OCI-M2 (cell line): ENCODE measurements at regions not wholly inside any gene's neighbourhood (a gene's known extent, or its start where the extent isn't known, plus 50 kb on each side); places are given as distances from the start of the nearest gene placed in this dataset.

Experiments
- DNase-seq: peaks from one replicate; lab custom pipeline; 2025; ENCODE audit not compliant: unreplicated experiment; lab: John Stamatoyannopoulos, UW

DNA sequence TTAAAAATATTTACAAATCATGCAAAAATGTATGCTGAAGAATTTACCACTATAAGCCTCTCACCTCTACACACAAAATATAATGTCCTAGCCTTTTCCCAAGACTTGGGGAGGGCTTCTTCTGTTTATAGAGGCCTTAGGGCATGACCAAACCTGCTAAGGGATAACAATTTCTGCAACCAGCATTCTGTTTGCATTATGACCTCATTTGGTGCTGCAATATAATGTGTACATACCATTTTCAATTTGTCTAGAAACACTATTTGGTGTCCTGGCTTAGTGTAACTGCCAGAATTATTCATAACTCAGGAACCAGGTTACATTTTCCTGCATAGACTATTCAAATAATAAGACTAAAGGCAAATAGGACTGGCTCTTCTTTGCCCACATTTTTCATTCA, 446.6 kb upstream of the SORCS1 start:
- no peak for DNase-seq

DNA sequence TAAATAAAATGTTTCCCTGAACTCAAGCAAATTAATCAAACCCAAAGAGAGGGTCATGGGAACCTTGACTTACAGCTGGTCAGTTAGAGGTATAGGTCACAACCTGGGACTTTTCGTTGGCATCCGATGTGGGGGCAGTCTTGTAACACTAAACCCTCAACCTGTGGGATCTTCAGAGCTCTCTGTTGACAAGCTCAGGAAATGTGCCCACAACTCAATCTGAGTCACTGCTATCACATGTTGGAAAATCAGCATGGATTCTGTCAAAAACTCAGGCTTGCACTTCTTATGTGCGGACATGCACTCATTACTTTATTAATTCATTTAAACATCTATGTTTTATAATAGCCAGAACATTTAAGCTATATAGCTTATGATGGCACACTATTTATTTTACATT, 424.6 kb upstream of the SORCS1 start:
- no peak for DNase-seq

DNA sequence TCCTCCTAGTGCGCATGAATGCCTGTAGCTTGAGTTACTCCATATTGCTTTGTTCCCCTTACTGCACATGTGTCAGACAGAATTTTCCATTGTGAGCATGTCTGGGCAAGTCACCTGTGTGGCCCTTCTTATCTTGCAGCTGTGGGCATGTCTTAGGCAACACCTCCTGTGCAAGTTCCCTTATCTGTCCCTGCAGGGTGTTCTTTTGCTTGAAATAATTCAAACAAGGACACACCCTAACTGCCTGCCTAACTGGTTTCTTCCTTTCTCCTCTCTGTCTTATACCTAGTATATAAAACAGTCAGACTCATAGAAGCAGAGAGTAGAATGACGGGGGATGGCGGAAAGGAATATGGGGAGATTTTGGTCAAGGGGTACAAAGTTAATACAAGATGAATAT, 421.1 kb upstream of the SORCS1 start:
- no peak for DNase-seq

DNA sequence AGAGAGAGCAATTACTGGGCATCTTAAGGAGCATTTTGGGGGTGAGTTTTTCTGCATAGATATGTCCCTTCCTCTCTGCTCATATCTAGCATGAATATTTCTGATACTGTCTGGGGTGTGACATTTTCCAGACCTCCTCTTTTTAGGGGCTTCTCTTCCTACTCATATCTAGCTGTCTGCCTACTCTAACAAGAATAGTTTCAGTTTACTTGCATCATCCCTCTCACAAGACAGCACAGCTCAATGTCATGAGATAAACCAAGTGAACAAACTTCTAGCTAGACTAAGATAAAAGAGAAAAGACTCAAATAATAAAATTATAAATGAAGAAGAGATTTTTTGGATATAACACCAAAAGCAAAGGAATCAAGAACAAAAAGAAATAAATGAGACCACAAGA, 419.5 kb upstream of the SORCS1 start:
- DNase-seq: no peak

DNA sequence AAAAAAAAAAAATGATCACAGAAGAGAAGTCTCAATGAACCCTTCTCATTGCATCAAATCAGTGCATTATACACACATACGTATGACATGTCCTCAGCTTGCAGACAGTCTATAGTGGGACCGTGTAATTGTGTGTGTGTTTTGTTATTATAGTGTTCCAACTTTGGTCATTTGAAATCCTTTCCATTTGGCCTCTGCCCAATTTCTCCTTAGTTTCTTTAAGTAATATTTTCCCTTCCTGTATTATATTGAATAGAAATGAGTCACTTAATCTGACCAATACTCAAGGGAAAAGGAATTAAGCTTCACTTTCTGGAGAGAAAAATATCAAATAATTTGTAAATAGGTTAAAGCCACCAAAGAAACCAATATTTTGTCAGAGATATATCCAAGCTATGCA, 415.5 kb upstream of the SORCS1 start:
- no peak for DNase-seq

DNA sequence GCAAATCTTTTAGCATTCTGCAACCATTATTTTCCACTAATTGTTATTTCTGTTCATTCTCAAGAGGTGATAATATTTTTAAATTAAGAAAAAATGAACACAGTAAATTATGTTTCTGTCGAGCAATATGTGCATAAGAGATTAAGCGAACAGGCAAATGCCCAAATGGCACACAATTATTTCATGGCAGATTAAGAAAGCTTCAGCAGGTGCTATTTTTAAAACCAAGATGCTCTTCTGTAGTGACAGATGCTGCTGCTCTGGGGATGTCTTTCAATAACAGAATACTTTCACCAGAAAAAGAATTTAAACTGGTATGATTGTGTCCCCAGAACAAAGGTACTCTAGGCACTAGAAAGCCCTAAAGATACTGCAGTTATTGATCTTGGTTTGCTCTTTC, 412.7 kb upstream of the SORCS1 start:
- no peak for DNase-seq

DNA sequence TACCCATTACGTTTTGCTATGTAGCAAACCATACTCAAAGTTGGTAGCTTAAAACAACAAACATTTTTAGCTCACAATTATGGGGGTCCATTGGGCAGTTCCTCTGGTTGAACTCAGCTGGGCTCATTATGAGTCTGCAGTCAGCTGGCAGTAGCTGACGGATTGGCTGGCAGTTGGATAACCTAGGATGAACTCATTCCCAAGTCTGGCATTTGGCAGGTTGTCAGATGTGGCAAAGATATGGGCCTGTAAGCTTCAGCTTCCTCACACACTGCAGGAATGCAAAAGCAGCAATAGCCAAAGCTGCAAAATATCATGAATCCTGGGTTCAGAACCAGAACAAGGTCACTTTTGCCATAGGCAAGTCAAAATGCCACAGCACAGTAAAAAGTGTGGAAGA, 412.2 kb upstream of the SORCS1 start:
- DNase-seq: no peak

GRCh38 chr10:107565014-107565413, 400.5 kb upstream of the SORCS1 start:
- DNase-seq: no peak

GRCh38 chr10:107561136-107561650, 396.7 kb upstream of the SORCS1 start:
- no peak for DNase-seq

- no peak for DNase-seq
Measured at GRCh38 chr10:107557916-107558315, 393.4 kb upstream of the SORCS1 start.

GRCh38 chr10:107554333-107554732, 389.8 kb upstream of the SORCS1 start:
- DNase-seq: no peak

DNA sequence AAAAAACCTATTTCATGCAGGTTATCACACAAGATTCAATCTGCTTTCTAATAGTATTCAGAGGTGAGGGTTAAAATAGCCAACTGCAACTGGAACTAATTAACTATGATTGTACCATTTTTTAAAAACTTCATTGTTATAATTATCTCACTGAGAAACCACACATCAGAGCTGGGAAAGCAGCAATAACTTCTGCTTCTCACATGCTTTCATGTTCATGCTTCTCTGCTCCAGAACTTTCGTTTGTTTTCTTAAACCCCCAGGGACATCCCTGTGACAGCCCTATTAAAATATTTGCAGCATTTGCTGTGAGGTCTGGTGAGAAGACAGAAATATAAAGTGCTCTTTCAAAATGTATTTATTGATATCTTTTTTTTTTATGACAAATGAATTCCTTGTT, 389.0 kb upstream of the SORCS1 start:
- DNase-seq: no peak

DNA sequence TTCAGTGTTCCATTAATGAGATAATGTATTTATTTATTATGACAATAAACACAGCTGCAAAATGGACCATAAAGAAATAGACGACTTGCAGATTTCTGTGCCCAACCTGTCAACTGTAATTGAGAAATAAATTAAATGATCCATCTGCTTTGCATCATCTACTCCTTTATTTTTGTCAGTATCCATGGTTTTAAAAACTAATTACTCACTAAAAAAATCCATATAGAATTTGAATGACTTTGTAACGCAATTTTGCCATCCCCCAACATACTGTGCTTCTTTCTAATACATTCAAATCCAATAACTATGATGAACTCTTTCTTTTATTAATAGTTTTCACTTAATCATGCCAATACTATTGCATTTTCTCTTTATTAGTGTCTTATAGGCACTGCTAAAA, 388.5 kb upstream of the SORCS1 start:
- no peak for DNase-seq

- DNase-seq: no peak
Measured at GRCh38 chr10:107548301-107548700, 383.8 kb upstream of the SORCS1 start.

DNA sequence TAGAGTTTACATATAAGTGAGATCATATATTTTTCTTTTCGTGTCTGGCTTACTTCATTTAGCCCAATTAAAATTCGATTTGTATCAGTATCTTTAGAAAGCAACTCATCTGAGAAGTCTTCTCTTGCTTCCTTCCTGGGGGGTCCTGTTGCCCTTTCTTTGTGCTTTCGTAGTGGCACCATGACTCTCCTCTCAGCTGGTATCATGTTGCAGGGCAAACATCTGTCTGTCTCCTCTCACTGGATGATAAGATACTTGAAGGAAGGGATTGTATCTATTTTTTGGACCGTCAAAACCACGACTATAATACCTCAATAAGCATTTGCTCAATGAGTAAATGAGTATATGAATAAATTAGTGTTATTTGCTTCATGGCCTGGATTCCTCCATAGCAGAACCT, 382.5 kb upstream of the SORCS1 start:
- no peak for DNase-seq

- no peak for DNase-seq
Measured at GRCh38 chr10:107546284-107546683, 381.8 kb upstream of the SORCS1 start.

DNA sequence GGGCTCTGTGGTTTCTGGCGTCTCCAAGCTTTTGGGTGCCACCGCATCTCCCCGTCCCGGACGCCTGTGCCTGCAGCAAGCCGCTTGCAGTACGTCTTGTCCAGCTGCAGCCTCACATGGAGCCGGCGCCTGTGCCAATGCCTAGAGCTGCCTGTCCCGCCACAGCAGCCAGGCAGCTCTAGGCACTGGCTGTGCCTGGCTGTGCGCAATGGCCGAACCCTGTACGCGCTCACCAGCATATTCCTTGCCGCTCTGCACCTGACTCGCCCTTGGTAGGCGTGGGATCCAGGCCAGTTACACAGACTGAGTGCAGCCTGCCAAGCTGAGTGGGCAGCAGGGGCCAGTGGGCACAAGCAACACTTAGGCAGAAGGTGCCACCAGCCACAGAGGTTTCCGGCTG, 381.2 kb upstream of the SORCS1 start:
- DNase-seq: no peak

DNA sequence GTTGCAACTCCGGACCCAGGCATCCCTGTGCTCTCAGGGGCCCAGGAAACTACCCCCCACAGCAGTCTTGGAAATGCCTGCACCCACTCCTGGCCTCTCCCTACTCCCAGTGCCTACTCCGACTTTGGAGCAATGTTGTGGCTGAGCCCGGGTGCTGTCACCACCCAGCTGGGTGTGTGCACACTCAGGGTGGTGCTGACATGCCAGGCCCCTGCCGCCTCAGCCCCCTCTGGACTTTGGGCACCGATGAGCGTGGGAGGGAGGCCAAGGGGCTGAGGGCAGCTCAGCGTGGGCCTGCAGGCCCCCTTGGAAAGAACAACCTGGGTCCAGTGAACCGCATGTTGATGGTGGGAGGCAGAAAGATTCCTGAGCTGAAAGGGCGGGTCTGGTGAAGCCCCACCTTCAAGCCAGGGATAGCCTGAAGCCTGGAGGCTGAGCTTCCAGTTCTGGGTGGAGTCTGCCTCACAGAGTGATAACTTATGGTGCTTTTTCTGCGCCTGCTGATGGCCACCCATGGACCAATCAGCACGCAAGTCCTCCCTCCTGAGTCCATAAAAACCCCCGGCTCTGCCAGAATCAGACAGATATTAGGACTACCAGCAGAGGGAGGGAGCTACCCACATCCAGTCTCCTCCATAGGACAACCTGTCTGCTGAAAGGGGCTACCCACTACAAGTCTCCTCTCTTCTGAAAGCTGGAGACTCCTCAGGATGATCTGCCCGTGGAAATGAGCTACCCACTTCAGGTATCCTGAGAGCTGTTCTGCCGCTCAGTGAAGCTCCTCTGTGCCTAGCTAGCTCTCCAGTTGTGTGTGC, 380.4 kb upstream of the SORCS1 start:
- DNase-seq: no peak

- no peak for DNase-seq
Measured at GRCh38 chr10:107542607-107543006, 378.1 kb upstream of the SORCS1 start.

- no peak for DNase-seq
Measured at GRCh38 chr10:107542016-107542415, 377.5 kb upstream of the SORCS1 start.

DNA sequence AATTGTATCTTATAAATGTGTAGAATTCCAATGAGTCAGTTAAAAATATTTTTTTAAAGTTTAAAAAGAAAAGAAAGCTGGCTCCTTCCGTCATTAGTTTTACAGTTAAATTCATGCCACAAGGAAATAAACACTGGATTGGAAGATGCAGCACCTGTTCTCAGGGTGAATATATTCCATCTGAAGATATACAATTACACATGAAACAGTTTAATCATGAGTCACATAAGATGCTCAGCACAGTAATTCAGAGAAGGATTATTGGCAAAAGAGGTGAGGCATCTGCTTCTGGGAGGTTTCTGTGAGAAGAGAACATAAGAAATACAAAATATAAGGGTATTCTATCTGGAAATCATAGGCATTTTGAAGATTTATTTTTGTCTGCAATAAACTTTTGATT, 376.5 kb upstream of the SORCS1 start:
- no peak for DNase-seq

- no peak for DNase-seq
Measured at GRCh38 chr10:107529350-107529749, 364.8 kb upstream of the SORCS1 start.

DNA sequence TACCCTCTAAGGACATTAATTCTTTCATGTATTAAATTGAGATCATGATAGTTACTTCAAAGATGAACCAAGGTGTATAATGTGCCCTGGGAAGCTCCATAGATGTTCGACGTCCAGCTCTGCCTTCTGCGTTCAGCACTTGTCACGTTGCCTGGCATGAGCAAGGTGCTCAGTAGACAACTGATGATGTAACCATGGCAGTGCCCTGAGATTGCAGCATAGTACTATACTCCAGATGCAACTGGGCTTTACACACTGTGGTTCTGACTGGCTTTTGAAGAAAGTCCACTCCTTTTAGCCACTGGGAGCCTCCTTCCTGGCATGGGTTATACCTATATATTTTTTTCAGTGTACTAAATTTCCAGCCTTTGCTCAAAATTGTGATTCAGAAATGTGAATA, 355.8 kb upstream of the SORCS1 start:
- no peak for DNase-seq
